Endothelial cell (in vitro differentiated cells): ENCODE measurements at regions not wholly inside any gene's neighbourhood (a gene's known extent, or its start where the extent isn't known, plus 50 kb on each side); places are given as distances from the start of the nearest gene placed in this dataset.

ENCODE experiments used
- DNase-seq: peaks from one replicate; pipeline ENCODE4 v3.0.0; 2021; ENCODE audit warnings: low spot score
- H3K27ac Mint-ChIP-seq: one replicate; pipeline ENCODE4 v1.8.0; 2021; ENCODE audit warnings: mixed read lengths, inconsistent platforms; ENCODE audit not compliant: unreplicated experiment
- H3K27me3 Mint-ChIP-seq: one replicate; pipeline ENCODE4 v1.8.0; 2021; ENCODE audit warnings: mild to moderate bottlenecking, moderate library complexity, mixed read lengths, inconsistent platforms; ENCODE audit not compliant: unreplicated experiment
- H3K36me3 Mint-ChIP-seq: one replicate; pipeline ENCODE4 v1.8.0; 2021; ENCODE audit warnings: mild to moderate bottlenecking, low read depth, mixed read lengths, inconsistent platforms; ENCODE audit not compliant: unreplicated experiment
- H3K4me1 Mint-ChIP-seq: one replicate; pipeline ENCODE4 v1.8.0; 2021; ENCODE audit warnings: mild to moderate bottlenecking, mixed read lengths, inconsistent platforms; ENCODE audit not compliant: unreplicated experiment
- H3K4me3 Mint-ChIP-seq: one replicate; pipeline ENCODE4 v1.8.0; 2021; ENCODE audit warnings: mild to moderate bottlenecking, mixed read lengths, inconsistent platforms; ENCODE audit not compliant: unreplicated experiment
- H3K9me3 Mint-ChIP-seq: one replicate; pipeline ENCODE4 v1.8.0; 2021; ENCODE audit warnings: mixed read lengths, inconsistent platforms; ENCODE audit not compliant: unreplicated experiment
- TF ChIP-seq, protein P1 (sequence below): fragments of 200-600 bp; sonication (generic); IDR thresholded peaks from one replicate; pipeline ENCODE4 v1.5.0; 2021; ENCODE audit warnings: antibody characterized with exemption; ENCODE audit not compliant: unreplicated experiment

GRCh38 chr11:33515347-33515746, 185.3 kb downstream of the C11orf91 start:
- Mint-ChIP-seq H3K27me3 (no peaks in the 10 kb centered on the region), H3K36me3 (no peaks in the 10 kb centered on the region), H3K27ac (no peak overlapping the region), H3K9me3 (no peaks in the 10 kb centered on the region), H3K4me3 (no peak overlapping the region), H3K4me1 (no peaks in the 10 kb centered on the region)
- no peak for DNase-seq
- TF ChIP-seq, protein P1, sequence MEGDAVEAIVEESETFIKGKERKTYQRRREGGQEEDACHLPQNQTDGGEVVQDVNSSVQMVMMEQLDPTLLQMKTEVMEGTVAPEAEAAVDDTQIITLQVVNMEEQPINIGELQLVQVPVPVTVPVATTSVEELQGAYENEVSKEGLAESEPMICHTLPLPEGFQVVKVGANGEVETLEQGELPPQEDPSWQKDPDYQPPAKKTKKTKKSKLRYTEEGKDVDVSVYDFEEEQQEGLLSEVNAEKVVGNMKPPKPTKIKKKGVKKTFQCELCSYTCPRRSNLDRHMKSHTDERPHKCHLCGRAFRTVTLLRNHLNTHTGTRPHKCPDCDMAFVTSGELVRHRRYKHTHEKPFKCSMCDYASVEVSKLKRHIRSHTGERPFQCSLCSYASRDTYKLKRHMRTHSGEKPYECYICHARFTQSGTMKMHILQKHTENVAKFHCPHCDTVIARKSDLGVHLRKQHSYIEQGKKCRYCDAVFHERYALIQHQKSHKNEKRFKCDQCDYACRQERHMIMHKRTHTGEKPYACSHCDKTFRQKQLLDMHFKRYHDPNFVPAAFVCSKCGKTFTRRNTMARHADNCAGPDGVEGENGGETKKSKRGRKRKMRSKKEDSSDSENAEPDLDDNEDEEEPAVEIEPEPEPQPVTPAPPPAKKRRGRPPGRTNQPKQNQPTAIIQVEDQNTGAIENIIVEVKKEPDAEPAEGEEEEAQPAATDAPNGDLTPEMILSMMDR = no peak

- Mint-ChIP-seq H3K4me1 (no peaks in the 10 kb centered on the region), H3K9me3 (no peaks in the 10 kb centered on the region), H3K4me3 (no peak overlapping the region), H3K27me3 (no peaks in the 10 kb centered on the region), H3K27ac (no peak overlapping the region), H3K36me3 (no peaks in the 10 kb centered on the region)
- TF ChIP-seq, protein P1 = no peak
- no peak for DNase-seq
Measured at GRCh38 chr11:33514079-33514925, 186.3 kb downstream of the C11orf91 start.

DNA sequence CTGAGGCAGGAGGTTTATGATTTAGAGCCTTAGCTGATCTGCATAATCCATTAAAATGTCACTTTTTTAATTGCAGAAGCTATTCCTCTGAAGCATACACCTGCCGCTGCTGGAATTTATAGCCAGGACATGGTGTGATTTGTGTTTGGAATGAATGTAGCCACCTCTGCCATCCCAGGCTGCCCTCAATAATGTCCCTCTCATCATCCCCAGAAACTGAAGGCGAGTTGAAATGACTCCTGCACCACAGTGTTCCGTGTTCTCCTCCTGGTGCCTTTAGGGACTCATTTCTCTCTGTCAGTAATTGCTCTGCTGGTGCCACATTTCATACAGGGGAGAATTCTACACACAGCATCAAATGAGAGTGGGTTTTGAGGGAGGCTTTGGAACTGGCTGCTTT, 191.0 kb downstream of the C11orf91 start:
- no peak overlapping the region for H3K27ac Mint-ChIP-seq
- H3K27me3 Mint-ChIP-seq = peaks cover 1% of the 10 kb centered on the region
- peaks cover 3% of the 10 kb centered on the region for H3K4me1 Mint-ChIP-seq
- TF ChIP-seq, protein P1 = no peak
- H3K9me3 Mint-ChIP-seq = no peaks in the 10 kb centered on the region
- no peak for DNase-seq
- H3K36me3 Mint-ChIP-seq = no peaks in the 10 kb centered on the region
- no peak overlapping the region for H3K4me3 Mint-ChIP-seq

DNA sequence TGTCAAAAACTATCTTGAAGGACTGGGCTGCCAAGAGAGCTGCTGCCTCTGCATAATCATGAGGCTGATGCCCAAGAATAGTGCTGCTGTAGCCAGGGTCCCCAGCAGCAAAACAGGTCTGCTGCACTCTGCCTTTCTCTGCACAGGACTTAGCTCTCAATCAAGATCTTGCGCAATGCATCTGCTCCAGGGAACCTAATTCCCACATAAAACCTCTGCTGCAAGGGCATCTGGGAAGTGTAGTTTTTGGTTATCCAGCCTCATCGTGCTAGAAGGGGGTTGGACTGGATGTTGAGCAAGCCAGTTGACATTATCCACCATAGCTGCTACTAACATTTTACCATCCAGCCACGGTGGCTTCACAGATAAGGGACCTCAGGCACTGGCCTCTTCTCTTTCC, 192.7 kb downstream of the C11orf91 start:
- Mint-ChIP-seq H3K9me3 (no peaks in the 10 kb centered on the region), H3K4me1 (peaks cover 3% of the 10 kb centered on the region), H3K36me3 (no peaks in the 10 kb centered on the region), H3K4me3 (no peak overlapping the region), H3K27ac (no peak overlapping the region), H3K27me3 (peaks cover 1% of the 10 kb centered on the region)
- no peak for DNase-seq
- TF ChIP-seq, protein P1 = no peak

DNA sequence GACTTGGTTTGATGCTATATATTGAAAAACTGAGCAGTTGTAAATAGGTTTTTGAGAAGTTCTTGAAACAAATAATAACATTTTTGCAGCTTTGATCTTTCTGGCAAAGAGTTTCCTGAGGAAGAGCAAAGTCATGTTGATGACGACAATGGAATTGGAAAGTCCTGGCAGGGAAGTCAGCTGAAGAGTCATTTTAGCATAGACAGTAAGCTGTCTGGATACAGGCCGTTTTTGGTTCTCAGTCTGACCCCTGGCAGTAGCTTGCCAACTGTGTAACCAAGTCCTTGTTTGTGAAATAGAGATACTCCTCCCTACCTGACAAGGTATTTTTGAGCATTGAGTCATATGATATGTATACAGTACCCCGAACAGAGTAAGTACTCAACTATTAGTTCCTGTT, 193.3 kb downstream of the C11orf91 start:
- no peak for DNase-seq
- H3K36me3 Mint-ChIP-seq = no peaks in the 10 kb centered on the region
- no peak overlapping the region for H3K27ac Mint-ChIP-seq
- peaks cover 3% of the 10 kb centered on the region for H3K4me1 Mint-ChIP-seq
- no peaks in the 10 kb centered on the region for H3K9me3 Mint-ChIP-seq
- H3K4me3 Mint-ChIP-seq = no peak overlapping the region
- TF ChIP-seq, protein P1 = no peak
- peaks cover 1% of the 10 kb centered on the region for H3K27me3 Mint-ChIP-seq
